Brain pericyte (primary cell): ENCODE measurements at regions not wholly inside any gene's neighbourhood (a gene's known extent, or its start where the extent isn't known, plus 50 kb on each side); places are given as distances from the start of the nearest gene placed in this dataset.

Source experiments
- DNase-seq: peaks from one replicate; pipeline ENCODE4 v3.0.0-alpha.2; 2012; ENCODE audit warnings: low read depth, low spot score

DNA sequence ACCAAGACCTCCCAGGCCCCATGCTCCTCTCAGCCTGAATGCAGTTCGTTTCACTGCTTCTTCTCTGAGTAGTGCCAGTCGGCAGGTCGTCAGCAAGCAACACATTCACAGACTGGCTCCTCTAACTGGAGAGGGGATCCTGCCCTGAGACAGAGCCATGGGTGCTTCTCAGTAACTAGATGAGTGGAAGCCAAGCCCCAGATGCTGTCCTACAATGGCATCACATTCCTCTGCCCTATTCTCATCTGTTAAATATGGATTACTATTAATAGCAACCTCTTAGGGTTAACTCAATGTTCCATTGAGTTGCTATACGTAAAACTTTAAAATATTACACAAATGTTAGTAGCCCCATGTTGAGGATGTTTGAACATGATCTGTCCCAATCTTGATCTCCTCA, 84.2 kb upstream of the S1PR1 start:
- no peak for DNase-seq

DNA sequence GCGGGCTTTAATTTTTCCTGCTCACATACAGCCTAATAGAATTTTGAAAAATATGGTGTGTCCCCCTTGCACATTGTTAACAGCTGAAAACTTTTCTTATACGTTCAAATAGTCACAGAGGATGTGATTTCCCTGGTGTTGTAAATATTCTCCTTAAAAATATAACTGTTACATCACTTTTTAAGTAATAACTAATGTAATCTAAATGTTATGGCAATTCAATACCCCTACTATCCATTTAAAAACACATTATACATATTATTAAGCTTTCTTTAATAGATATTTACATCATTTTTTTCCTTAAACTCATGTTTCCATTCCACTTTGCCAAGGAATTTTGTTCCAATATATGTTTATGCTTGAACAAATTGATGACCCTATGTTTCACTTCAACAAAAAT, 85.5 kb upstream of the S1PR1 start:
- DNase-seq = no peak

DNA sequence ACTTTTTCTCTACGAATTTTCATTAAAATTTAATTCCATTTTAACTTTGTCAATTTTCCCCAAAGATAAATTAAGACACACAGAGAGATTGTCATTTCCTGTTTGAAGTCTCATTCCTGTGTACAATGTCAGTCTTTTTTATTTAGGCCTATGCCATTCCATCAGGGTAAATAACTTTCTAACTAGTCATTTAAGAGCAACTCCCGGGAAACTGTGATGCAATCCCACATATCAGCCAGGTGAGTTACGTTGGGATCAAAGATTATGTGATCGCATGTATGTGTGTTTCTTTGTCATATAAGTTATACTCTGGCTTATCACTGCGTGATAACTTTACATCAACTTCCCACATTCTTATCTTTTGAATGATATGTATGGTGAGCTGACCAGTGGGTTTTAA, 86.1 kb upstream of the S1PR1 start:
- no peak for DNase-seq

DNA sequence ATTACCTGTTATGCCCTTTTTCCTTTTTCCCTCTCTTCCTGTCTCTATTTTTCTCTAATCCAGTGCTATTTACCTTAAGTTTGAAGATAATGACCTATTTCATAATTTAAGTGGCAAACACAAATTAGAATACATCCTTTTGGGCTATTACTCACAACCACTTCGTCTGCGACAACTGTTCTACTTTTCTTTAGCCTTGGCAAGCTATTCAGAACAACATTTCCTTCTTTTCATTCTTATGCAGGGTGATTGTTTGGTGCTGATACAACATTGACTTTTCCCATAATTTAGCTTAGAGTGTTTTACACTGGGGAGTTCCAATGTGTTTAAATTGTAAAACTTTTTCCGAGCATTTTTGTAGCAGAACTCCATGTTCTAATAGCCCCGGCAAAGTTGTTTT, 86.6 kb upstream of the S1PR1 start:
- no peak for DNase-seq

DNA sequence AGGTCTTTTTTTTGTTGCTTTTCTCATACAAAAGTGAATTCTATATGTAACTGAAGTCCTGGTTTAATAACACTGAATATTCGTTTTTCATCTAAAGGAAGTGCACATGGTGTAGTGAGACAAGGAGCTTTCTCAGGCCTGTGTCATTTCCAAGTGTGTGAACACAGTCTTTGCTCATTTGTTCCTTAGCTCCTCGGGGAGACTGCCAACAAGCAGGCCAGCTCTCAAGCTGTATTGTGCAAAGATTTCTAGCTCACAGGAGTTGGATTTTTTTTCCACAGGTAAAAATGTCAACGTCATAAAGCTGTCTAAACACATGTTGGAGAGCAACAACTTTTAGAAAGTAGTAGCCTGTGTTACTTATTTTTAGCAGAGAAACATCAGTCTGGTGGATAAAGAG, 87.8 kb upstream of the S1PR1 start:
- no peak for DNase-seq

DNA sequence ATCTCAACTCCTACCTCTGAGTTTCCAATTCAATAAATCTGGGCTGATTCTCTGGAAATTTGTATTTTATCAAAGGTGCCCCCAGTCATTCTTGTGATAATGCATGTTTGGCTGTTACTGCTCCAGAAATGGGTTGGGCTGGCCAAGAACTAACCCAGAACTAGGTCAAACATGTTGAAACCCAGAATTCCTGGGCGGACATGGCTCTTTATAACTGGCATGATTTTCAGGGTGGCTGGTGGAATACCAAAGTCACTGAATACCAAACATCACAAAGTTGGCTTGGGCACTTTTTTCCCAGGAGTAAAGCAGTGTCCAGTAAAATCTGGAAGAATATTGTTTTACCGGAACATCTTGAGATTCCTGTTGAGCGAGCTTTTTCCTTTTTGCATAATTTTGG, 89.4 kb upstream of the S1PR1 start:
- DNase-seq = no peak

DNA sequence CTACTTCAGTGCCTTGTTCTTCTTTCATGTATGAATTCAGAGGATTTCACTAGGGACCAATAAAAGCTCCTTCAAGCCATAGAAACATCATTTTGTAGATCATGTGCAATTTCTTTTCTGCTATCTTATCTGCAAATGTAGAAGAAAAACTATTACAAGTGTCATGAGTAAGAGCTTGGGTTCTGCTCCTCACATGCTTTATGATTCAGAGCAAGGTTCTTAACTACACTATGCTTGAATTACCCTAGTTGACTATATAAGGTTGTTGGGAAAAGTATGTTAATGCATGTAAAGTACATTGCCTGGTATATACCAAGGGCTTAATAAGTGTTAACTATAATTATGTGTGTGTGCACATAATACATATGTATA, 91.4 kb upstream of the S1PR1 start:
- no peak for DNase-seq

DNA sequence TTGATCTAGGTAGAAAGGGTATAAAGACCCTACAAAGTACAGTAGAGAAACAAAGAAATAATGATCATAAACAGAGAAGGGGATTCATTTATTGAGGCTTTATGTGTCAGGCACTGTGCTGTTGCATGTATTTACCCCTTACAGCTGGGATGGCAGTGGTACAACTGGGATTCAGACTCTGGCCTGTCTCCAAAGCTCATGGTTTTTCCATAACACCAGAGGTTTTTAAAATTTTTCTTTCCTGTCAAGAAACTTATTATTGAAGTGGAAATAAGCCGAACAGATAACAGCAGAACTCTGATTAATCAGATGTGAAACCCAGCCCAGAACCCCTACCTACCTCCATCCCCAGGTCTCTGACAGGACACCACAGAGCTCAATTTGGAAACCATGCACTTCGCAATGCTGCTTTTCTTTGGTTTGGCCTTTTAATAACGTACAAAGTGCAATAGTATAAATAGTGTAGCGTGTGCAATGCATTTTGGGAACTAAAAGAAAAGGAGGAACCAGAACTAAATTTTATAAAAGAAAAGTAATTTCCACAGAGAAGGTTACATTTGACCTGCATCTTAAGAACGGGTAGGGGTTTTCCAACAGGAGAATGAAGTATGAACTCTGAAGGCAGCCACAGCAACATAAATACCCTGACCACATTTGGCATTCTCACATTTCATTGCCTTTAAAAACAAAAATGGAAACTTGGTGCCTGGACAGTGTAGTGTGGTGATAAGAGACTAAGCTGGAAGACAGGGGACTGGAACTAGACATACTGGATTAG, 92.0 kb upstream of the S1PR1 start:
- no peak for DNase-seq

DNA sequence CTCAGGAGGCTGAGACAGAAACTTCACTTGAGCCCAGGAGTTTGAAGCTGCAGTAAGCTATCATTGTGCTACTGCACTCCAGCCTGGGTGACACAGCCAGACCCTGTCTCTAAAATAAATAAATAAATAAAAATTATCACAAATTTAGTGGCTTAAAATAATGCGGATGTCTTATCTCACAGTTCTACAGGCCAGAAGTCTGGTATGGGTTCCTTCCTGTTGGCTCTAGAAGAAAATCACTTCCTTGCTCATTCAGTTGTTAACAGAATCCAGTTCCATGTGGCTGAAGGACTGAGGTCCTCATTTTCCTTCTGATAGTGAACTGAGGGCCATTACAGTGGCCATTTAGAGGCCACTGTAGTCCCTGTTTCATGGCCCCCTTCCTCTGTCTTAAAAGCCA, 94.6 kb upstream of the S1PR1 start:
- no peak for DNase-seq

DNA sequence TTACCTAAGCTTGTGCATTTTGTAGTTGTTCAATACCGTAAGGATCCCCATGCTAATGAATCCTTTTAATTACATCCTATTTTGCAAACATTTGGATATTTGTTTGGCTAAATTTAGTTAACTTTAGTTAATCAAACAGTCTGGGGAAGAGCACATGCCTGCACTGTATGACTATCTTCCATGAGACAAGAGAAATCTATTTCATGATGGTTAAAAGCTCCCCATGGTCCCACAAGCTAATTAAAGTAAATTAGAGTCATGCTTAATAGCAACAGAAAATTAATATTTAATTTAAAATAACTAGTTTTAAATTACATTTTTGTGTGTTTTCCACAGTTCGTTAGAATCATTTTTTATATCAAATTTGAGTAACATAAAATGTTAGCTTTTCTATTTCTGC, 95.4 kb upstream of the S1PR1 start:
- DNase-seq = no peak

DNA sequence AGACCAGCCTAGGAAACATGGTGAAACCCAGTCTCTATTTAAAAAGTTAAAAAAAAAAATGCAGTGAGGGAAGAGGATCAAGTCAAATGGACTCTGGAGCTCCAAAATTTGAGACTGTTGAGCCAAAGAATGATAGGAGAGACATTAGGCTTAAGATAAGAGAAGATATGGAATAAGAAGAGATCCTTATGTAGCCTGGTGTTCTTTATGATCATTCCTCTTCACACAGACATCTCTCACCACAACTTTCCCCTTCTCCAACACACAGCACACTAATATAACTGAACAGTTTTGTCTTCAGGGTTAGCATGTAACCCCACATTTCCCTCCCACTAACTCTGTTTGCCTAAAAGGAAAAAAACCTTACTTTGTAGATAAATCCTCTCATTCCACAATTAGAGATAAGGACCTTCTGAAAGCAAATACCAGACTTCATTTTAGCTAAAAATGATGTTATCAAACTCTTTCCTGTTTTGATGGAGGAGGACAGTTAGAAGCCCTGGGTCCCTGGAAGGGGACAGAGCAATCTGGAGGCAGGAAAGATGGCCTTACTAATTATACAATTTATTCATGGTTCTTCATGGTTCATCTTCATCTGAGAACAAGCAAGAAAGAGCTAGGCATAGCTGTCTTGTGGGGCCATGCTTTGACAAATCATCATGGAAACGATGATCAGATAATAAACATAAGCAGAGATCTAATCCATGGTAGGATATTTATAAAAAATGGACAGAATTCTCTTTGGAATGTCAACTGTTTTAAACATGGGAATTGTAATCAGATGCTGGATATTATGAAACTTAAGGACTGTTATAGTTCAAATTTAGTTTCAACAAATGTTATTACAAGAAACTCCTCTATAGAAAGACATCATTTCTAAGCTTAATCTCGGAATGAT, 96.7 kb upstream of the S1PR1 start:
- DNase-seq = no peak

DNA sequence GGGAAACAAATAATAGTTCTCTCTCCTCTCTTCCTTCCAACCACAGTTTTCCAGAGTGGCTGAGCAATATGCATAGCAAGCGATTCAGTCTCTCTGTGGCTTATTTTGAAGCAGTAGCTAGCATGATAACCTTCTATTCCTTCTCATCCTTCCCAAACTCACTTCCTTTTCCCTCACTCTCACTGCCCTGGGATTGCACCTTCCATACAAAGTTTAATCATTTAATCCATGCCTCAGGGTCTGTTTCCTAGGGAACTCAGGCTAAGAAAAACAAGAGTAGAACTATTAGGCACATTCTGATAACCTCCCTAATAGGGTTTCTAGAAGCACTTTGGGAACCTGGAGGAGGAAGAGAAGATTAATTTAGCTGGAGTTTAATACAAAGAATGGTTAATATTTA, 97.7 kb upstream of the S1PR1 start:
- DNase-seq = no peak

DNA sequence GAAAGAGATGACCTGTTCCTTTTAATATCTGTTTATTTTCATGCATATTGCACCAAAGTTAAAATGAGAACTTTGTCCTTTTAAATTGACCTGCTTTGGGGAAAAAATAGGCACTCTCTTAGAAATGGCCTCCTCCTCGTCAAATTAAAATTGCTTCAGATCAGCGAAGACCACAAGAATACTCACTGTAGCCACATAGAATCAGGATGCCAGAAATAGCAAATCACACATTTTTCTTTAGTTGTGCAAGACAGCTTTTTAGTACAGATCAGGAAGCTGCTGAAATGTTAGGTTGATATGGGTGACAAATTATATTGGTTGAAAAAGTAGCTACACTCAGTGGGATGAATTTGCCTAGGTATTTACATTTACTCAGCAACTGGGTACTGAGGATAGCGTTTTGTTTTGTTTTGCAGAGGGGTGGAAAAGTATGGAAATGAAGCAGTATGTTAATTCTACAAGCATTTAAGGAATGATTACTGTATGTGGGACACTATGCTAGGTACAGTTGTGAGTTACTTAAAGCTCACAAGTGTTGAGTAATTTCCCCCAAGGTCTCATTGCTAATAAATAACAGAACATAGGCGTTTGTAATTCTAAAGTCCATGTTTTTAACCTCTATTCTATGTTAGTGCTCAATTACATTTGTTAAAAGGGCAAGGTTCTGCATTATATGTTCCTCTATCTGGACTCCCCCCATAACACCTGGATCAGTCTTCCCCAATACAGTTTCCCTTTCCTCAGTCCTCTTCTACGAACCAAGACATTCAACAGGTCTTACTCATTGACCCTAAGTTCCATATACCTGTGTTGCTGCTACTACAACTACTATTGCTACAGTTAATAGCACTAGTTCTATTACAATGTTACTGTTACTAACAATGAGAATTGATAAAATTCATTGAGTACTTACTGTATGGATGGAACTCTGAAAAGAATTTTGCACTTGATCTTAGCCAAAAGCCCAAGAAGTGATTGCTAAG, 99.4 kb upstream of the S1PR1 start:
- DNase-seq = no peak

DNA sequence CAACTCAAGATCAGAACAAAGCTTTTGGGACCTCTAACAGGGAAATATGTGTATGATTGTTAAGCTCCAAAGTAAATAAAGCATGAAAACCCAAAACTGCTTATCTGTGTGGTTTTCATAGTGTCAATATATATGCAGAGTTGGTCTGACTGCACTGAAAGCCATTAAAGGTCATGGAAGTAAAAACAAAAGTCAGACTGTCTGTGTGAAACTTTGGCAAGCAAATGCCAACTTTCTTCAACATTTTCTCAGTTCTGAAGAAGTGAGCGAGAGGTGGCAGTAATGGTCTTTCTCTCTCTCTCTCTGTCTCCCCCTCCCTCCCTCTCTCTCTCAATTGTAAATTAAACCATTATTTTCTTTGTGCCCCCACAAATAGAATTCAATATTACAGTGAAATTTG, 100.1 kb upstream of the S1PR1 start:
- peak; percentile 17 for DNase-seq

DNA sequence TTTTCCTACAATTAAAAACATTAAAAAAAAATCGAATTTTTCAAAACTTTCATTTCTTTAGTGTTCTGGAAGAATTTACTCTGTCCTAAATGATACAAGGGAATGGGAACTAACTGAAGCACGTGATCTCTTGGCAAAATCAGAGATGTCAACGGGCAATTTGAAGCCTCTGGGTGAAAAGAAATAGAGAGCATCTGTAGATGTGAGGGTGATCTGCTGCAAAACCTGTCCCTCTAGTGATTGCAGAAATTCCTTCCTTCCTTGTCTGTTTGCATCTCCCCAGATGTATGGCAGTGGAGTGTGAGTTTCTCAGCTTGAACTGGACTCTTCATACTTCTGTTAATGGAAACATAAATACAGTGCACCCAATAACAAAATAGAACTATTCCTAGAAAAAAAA, 100.5 kb upstream of the S1PR1 start:
- DNase-seq = no peak

DNA sequence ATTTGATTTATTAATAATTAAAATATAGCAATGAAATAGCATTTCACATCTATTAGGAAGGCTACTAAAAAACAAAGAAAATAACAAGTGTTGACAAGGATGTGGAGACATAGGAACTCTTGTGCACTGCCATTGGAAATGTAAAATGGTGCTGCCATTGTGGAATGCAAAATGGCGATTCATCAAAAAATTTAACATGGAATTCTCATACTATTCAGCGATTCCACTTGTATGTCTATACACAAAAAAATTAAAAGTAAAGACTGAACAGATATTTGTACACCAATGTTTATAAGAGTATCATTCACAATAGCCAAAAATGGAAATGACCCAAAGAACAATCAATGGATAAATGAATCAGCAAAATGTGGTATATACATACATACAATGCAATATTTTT, 101.3 kb upstream of the S1PR1 start:
- DNase-seq = no peak

DNA sequence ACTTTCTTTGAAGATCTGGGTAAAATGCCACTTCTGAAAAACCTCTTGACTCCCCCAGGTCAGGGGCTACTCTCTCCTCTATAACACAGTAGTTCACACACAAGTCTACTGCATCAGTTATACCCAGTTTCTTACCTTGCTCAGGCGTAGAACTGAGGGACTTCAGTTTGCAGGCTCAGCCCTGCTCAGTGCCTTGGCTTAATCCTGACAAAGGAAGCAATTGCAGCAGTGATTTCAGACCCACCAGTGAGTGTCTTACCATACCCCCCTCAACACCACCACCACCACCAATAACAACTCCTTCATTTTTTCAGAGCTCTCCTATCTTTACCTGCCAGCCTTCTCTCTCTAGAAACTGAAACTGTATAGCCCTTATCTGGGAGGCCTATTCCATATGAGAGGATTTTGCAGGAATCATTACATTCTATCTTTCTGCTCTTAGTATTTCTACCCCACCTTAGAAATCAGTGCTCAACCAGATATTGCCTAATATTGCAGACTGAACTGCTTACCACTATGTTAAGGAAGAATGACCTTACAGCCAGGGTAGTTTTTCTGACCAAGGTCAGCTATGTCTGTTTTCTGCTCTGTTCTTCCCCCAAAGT, 105.5 kb upstream of the S1PR1 start:
- no peak for DNase-seq

DNA sequence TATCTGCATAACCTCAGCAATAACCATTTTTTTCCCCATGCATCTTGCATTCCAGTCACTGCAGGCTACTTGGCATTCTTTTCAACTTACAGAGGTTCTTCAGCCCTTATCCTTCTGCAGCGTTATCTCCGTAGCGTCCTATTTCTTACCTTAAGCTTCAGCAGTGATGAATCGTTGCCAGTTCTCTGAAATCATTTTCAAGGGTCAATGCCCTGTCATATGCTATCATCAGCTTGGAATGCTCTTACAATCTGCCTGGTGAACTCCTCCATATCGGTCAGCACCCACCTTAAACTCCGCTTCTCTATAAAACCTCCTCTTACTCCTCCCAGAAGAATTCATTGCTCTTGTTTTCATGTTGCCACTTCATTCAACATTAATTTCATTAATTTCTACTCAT, 105.1 kb upstream of the DPH5 start:
- no peak for DNase-seq

DNA sequence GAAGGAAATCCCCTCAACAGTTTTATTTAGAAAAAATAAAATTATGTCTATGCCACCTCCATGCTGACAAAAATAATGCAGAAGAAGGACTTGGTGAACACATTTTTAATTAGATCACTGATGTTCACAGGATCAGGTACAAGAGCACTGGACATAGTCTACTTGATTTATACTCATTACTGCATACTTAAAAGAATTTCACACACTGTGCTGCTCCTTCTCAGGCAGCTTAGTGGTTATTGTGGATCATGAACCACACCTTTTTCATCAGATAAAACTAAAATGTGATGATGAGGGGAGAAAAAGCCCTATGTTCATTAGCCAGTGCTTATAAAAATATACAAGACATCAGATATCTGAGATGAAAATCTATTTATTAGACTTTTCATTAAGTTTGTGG, 103.3 kb upstream of the DPH5 start:
- DNase-seq = no peak

DNA sequence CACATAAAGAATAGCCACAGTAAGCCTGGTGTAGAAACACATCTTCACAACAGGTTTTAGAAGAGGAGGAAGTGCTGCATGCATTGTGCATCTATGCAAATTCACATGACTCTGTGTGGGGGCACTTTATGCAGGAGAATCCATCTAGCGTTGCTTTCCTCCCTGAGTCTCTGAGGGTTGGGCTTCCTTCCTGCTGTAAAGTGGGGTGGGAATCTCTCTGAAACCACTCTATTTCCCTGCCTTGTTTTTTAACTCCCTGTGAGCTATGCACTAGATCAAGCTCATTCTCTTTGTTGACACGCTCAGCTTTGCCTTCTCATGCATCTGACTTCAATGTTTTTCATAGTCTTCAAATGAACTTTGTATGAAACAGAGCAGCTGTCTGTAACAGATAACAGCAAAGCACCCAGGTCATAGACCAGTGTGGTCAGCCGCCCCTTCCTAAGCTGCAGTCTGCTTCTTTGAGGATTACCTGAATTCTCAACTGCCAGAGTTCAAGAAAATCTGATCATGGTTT, 102.7 kb upstream of the DPH5 start:
- DNase-seq = no peak

DNA sequence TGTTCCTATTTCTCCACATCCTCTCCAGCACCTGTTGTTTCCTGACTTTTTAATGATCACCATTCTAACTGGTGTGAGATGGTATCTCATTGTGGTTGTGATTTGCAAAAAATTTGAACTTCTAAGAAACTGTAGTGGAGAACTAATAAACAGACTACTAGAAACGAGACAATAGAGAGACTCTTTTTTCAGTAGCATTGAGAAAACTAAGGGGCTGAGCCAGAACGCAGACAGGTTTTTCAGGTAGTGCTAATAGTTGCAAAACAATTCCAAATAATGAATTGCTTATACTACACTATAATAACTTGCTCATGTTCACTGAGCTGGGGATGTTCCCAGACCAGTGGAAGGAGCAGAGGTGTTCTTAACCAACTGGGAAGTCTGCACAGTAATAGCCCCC, 98.8 kb upstream of the DPH5 start:
- DNase-seq = no peak
